ENCODE measurements at regions not wholly inside any gene's neighbourhood (a gene's known extent, or its start where the extent isn't known, plus 50 kb on each side); places are given as distances from the start of the nearest gene placed in this dataset.
"Not testable (repeated sequence)": the region's sequence is repeated elsewhere in the genome, so short reads cannot be mapped to it uniquely, and the experiment has no call there.

GRCh38 chr6:139961190-139961589 is 586.7 kb upstream of the CITED2 start:
- no peak for DNase-seq

- no peak for DNase-seq
Observed at GRCh38 chr6:139960671-139961070, 586.2 kb upstream of the CITED2 start.

GRCh38 chr6:139955366-139956155 is 581.1 kb upstream of the CITED2 start:
- no peak for DNase-seq

- DNase-seq = no peak
Observed at GRCh38 chr6:139954463-139955071, 580.1 kb upstream of the CITED2 start.

- not testable (repeated sequence) for DNase-seq
Observed at GRCh38 chr6:139953780-139954179, 579.3 kb upstream of the CITED2 start.

- DNase-seq = no peak
Observed at GRCh38 chr6:139951172-139951571, 576.7 kb upstream of the CITED2 start.

- DNase-seq = no peak
Observed at GRCh38 chr6:139944976-139945375, 570.5 kb upstream of the CITED2 start.

- DNase-seq = no peak
Observed at GRCh38 chr6:139944131-139944530, 569.7 kb upstream of the CITED2 start.

GRCh38 chr6:139943391-139943790 is 568.9 kb upstream of the CITED2 start:
- no peak for DNase-seq

- no peak for DNase-seq
Observed at GRCh38 chr6:139942331-139942730, 567.9 kb upstream of the CITED2 start.

- DNase-seq = no peak
Observed at GRCh38 chr6:139941826-139942225, 567.4 kb upstream of the CITED2 start.

- DNase-seq = no peak
Observed at GRCh38 chr6:139940741-139941729, 566.6 kb upstream of the CITED2 start.

- DNase-seq = no peak
Observed at GRCh38 chr6:139939189-139939979, 564.9 kb upstream of the CITED2 start.

- no peak for DNase-seq
Observed at GRCh38 chr6:139932671-139933070, 558.2 kb upstream of the CITED2 start.

GRCh38 chr6:139931747-139932146 is 557.3 kb upstream of the CITED2 start:
- DNase-seq = no peak

GRCh38 chr6:139927742-139928305 is 553.4 kb upstream of the CITED2 start:
- no peak for DNase-seq

- no peak for DNase-seq
Observed at GRCh38 chr6:139927236-139927635, 552.8 kb upstream of the CITED2 start.

GRCh38 chr6:139926711-139927110 is 552.3 kb upstream of the CITED2 start:
- DNase-seq = no peak

GRCh38 chr6:139925894-139926641 is 551.6 kb upstream of the CITED2 start:
- peak; percentile 48 for DNase-seq

- no peak for DNase-seq
Observed at GRCh38 chr6:139923964-139924475, 549.6 kb upstream of the CITED2 start.

GRCh38 chr6:139922236-139922635 is 547.8 kb upstream of the CITED2 start:
- no peak for DNase-seq

Measured in right forelimb (tissue), 1 donor.